DMS53 treated with DMSO at 0.1 percent for 48 hours (cell line): ENCODE measurements at regions not wholly inside any gene's neighbourhood (a gene's known extent, or its start where the extent isn't known, plus 50 kb on each side); places are given as distances from the start of the nearest gene placed in this dataset.
A peak's percentile ranks its signal among the peaks of the same experiment; 100 is the strongest.
"Not testable (repeated sequence)": the region's sequence is repeated elsewhere in the genome, so short reads cannot be mapped to it uniquely, and the experiment has no call there.

Source experiments
- DNase-seq: peaks from one replicate; lab custom pipeline; 2025; ENCODE audit not compliant: unreplicated experiment; lab: John Stamatoyannopoulos, UW

GRCh38 chr9:75197561-75197960, 109.2 kb downstream of the OSTF1 start:
- no peak for DNase-seq

GRCh38 chr9:75198436-75198835, 110.1 kb downstream of the OSTF1 start:
- DNase-seq, result no peak

- DNase-seq, result peak; percentile 27
These were observed 112.7 kb downstream of the OSTF1 start for GRCh38 chr9:75200892-75201470.

- no peak for DNase-seq
These were observed 113.3 kb downstream of the OSTF1 start for GRCh38 chr9:75201480-75202209.

GRCh38 chr9:75207997-75208396, 119.7 kb downstream of the OSTF1 start:
- DNase-seq, result not testable (repeated sequence)

GRCh38 chr9:75210215-75210614, 121.9 kb downstream of the OSTF1 start:
- no peak for DNase-seq

GRCh38 chr9:75213765-75214164, 125.5 kb downstream of the OSTF1 start:
- DNase-seq, result no peak

- DNase-seq, result no peak
These were observed 138.3 kb downstream of the OSTF1 start for GRCh38 chr9:75226403-75227139.

GRCh38 chr9:75228893-75229292, 140.6 kb downstream of the OSTF1 start:
- DNase-seq, result no peak

GRCh38 chr9:75229605-75230332, 141.5 kb downstream of the OSTF1 start:
- peak; percentile 89 for DNase-seq

- DNase-seq, result no peak
These were observed 142.2 kb downstream of the OSTF1 start for GRCh38 chr9:75230469-75230868.

- DNase-seq, result no peak
These were observed 142.9 kb downstream of the OSTF1 start for GRCh38 chr9:75231167-75231566.

GRCh38 chr9:75233011-75233410, 144.7 kb downstream of the OSTF1 start:
- no peak for DNase-seq

- DNase-seq, result no peak
These were observed 147.3 kb downstream of the OSTF1 start for GRCh38 chr9:75235632-75236031.

- DNase-seq, result peak; percentile 65
These were observed 150.1 kb downstream of the OSTF1 start for GRCh38 chr9:75238311-75238976.

- DNase-seq, result no peak
These were observed 150.9 kb downstream of the OSTF1 start for GRCh38 chr9:75239176-75239575.

GRCh38 chr9:75242426-75242825, 154.1 kb downstream of the OSTF1 start:
- no peak for DNase-seq

- no peak for DNase-seq
These were observed 158.6 kb downstream of the OSTF1 start for GRCh38 chr9:75246949-75247348.

- peak; percentile 15 for DNase-seq
These were observed 177.2 kb downstream of the OSTF1 start for GRCh38 chr9:75265525-75265972.

GRCh38 chr9:75269197-75269596, 180.9 kb downstream of the OSTF1 start:
- no peak for DNase-seq

GRCh38 chr9:75273055-75273454, 184.7 kb downstream of the OSTF1 start:
- DNase-seq, result not testable (repeated sequence)
